ENCODE measurements at regions not wholly inside any gene's neighbourhood (a gene's known extent, or its start where the extent isn't known, plus 50 kb on each side); places are given as distances from the start of the nearest gene placed in this dataset.
"Not testable (repeated sequence)": the region's sequence is repeated elsewhere in the genome, so short reads cannot be mapped to it uniquely, and the experiment has no call there.

DNA sequence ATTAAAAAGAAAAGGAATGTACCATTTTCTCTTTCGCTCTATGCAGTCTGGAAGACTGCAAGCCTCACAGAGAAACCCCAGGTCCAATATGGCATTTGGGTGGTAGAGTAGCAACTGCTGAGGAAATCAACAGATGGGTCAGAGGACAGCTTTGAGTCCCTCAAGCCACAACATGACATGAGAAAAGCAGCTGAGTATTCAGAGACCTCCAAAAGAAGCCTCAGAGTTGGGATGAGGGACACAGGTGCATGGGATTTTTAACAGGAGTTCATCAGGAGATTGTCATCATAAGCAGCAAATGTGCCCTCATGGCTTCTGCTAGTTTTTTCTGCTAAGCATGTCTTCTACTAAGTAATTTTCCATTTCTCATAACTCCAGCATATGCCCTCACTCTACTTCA, 111.6 kb downstream of the BLID start:
- no peak for DNase-seq (ENCODE audit: extremely low read depth, low read depth)
- TF ChIP-seq, protein P1, sequence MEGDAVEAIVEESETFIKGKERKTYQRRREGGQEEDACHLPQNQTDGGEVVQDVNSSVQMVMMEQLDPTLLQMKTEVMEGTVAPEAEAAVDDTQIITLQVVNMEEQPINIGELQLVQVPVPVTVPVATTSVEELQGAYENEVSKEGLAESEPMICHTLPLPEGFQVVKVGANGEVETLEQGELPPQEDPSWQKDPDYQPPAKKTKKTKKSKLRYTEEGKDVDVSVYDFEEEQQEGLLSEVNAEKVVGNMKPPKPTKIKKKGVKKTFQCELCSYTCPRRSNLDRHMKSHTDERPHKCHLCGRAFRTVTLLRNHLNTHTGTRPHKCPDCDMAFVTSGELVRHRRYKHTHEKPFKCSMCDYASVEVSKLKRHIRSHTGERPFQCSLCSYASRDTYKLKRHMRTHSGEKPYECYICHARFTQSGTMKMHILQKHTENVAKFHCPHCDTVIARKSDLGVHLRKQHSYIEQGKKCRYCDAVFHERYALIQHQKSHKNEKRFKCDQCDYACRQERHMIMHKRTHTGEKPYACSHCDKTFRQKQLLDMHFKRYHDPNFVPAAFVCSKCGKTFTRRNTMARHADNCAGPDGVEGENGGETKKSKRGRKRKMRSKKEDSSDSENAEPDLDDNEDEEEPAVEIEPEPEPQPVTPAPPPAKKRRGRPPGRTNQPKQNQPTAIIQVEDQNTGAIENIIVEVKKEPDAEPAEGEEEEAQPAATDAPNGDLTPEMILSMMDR (IDR thresholded peaks at IDR 0.05; ENCODE audit: low read depth, low read length), result no peak

GRCh38 chr11:122002926-122003325, 113.1 kb downstream of the BLID start:
- no peak for DNase-seq (ENCODE audit: extremely low read depth, low read depth)
- TF ChIP-seq, protein P1 (IDR thresholded peaks at IDR 0.05; ENCODE audit: low read depth, low read length), result no peak

DNA sequence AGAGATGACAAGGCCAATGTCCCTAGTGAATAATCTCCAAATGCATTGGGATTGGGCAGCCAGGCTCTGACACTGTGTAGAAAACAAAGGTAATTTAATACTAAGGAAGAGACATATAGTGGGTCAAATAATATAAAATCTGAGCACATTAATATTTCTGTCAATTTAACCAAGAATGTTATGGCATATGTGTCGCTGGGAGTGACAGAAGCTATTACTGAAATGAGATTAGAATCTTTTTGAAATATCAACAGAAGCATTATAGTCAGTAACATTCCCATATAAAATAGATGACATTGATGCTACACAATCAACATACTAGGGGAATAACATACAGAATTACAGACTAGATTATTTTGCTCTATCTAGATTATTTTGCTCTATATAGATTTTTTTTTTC, 114.0 kb downstream of the BLID start:
- DNase-seq (ENCODE audit: extremely low read depth, low read depth), result no peak
- TF ChIP-seq, protein P1 (IDR thresholded peaks at IDR 0.05; ENCODE audit: low read depth, low read length), result no peak

GRCh38 chr11:121999651-122000050, 116.4 kb downstream of the BLID start:
- no peak for DNase-seq (ENCODE audit: extremely low read depth, low read depth)
- TF ChIP-seq, protein P1 (IDR thresholded peaks at IDR 0.05; ENCODE audit: low read depth, low read length), result no peak

DNA sequence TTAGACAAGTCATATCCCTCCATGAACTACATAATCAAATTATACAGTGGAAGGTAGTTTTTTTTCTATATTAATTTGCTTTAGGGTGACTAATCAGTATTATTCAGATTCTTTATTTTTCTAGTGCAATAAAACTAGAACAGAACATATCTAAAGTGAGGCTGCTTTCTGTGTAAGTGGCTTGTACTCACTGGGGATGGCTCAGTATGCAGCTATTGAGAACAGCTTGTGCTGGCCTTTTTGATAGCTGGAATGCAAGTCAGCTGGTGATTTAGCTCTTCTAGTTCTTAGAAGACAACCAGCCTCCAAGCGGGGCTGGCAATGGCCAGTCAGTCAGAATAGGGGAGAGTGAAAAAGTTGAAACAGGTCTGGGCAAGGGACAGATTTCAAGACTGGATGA, 119.4 kb downstream of the BLID start:
- DNase-seq (ENCODE audit: extremely low read depth, low read depth), result no peak
- TF ChIP-seq, protein P1 (IDR thresholded peaks at IDR 0.05; ENCODE audit: low read depth, low read length), result no peak

DNA sequence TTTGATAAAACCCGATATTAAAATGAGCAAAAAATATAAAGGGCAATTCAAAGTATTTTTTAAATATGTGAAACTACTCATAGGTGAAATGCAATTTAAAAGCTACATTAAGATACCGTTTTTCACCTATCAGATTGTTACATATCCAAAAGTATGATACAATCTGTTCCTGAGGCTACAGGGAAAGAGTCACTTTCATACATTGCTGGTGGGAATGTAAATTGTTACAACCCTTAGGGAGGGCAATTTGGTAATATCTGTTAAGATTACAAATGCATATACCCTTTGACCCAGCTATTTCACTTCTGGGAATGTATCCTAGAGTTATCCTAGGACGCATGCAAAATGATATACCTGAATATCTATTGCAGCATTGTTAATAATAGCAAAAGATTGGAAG, 132.1 kb downstream of the BLID start:
- no peak for DNase-seq (ENCODE audit: extremely low read depth, low read depth)
- TF ChIP-seq, protein P1 (IDR thresholded peaks at IDR 0.05; ENCODE audit: low read depth, low read length), result no peak

- DNase-seq (ENCODE audit: extremely low read depth, low read depth), result not testable (repeated sequence)
Measured at GRCh38 chr11:121977914-121978313, 138.1 kb downstream of the BLID start.

DNA sequence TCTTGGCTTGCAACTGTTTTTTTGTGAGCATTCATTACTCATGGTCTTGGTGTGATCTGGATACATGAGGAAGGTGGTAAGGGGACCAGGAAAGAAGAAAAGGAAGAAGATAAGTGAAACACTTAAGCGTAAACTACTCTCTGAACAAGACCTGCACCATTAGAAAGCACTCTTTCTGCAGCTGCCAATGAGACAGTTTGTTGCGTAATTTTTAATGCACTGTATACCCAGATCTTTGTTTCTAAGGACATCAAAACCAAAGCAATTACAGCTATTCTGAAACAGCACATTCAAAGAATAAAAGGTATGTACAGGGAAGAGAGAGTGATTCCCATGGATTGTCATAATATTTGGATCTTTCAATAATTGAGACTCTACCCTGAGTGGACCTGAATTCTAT, 147.4 kb downstream of the BLID start:
- TF ChIP-seq, protein P1 (IDR thresholded peaks at IDR 0.05; ENCODE audit: low read depth, low read length), result no peak
- DNase-seq (ENCODE audit: extremely low read depth, low read depth), result no peak

Measured in AG09319 (cell line).